ENCODE measurements at regions not wholly inside any gene's neighbourhood (a gene's known extent, or its start where the extent isn't known, plus 50 kb on each side); places are given as distances from the start of the nearest gene placed in this dataset.

GRCh38 chr14:65993996-65994395 is 492.2 kb upstream of the CCDC196 start:
- TF ChIP-seq CTCF (IDR thresholded peaks at IDR 0.05) (no peak), POLR2A (IDR thresholded peaks at IDR 0.05) (no peak)
